Renal cortex interstitium (tissue), 11 donors: ENCODE measurements at regions not wholly inside any gene's neighbourhood (a gene's known extent, or its start where the extent isn't known, plus 50 kb on each side); places are given as distances from the start of the nearest gene placed in this dataset.

Experiments used
- DNase-seq, 11 donors: peaks; one replicate each; pipeline ENCODE4 v3.0.0-alpha.2; 2013; ENCODE audit warnings: low read depth in 9 of 11, low spot score in 4 of 11; ENCODE audit errors: extremely low read depth in 1 of 11

DNA sequence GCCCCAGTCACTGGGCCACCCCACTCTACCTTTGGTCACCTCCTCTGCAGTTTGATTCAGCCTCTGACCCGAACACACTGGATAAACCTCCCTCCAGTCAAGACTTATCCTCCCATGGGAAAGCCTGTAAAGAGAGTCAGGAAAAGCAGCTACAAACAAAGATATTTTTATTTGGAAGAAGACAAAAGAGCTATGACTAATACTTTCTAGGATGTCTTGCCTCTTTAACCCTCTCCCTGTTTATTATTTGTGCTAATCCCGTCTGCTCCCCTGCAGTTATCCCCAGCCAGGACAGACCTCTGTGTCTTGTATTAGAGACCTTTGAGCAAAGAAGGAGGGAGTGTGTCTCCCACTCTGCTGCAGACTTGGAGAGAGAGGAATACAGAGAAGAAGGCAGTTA, 178.3 kb downstream of the EFNB2 start:
- DNase-seq = no peak

DNA sequence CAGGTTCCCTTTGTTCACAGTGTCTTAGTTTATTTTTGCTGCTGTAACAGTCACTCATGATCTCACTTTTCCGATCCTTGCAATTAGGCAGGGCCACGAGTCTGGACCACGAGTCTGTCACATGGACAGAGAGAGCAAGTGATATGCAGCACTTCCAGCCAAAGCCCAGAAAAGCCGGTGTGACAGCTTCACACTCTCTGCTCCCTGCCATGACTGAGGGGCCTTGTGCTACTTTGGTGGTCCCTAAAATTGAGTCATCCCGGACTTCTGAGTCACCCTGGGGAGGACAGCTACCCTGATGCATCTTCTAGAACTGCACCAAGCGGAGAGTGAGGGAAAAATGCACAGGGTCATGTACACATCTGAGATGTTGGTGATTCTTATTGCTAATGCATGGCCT, 179.6 kb downstream of the EFNB2 start:
- DNase-seq = no peak

GRCh38 chr13:106354961-106355360, 180.5 kb downstream of the EFNB2 start:
- DNase-seq = no peak

GRCh38 chr13:106352850-106353249, 182.6 kb downstream of the EFNB2 start:
- no peak for DNase-seq

GRCh38 chr13:106351251-106351650, 184.2 kb downstream of the EFNB2 start:
- no peak for DNase-seq

DNA sequence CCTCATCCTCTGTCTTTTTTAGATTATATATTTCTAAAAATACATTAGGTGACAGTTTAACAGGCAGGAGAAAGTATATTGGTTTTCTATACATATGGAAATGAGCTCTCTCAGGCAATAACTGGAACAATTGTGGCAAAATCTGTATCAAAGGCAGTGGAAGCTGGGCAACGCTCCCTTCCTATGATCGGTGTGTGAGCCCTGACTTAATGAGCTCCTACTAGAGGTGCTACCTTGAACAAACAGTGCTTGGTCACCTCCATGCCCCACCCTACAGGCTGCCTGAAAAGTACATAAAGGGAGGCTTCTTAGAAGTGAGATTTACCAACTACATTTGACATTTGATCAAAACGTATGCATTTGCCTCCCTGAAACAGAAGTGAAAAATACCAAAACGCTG, 185.3 kb downstream of the EFNB2 start:
- DNase-seq = no peak

DNA sequence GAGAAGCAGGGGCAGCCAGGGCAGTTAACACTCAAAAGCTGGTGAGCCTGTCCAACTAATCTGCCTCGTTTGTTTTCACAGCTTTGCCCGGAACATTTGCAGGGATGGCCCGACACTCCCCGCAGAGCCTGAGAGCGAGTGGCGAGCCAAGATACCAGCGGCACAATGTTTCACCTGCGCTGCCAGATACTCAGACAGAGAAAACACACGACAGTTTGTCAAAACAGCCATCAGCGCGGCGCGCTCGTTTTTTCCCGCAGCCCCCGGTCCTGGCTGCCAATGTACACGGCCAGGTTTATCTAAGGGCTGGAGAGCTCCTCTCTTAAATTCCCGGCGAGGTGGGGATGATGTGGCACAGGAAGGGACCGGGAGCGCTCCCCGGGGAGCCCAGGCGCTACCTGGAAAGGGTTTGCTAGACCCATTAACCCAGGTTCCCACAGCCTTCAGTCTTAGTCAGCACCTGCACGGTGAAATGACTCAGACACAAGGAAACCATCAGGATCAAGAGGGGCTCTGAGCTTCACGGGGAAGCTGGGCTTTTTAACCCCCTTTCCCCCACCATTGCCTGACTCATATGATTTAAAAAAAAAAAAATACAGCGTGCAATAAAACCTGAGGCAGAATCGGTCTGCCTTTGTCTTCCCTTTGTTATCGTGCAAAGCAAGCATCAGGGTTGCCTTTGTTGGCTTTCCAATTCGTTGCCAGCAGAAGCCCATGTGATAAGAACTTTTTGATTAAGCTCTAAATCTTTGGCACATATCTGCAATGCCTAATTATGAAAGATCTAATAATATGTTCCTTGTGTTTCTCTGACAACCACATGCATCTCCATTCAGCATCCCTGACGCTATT, 186.2 kb downstream of the EFNB2 start:
- no peak for DNase-seq

DNA sequence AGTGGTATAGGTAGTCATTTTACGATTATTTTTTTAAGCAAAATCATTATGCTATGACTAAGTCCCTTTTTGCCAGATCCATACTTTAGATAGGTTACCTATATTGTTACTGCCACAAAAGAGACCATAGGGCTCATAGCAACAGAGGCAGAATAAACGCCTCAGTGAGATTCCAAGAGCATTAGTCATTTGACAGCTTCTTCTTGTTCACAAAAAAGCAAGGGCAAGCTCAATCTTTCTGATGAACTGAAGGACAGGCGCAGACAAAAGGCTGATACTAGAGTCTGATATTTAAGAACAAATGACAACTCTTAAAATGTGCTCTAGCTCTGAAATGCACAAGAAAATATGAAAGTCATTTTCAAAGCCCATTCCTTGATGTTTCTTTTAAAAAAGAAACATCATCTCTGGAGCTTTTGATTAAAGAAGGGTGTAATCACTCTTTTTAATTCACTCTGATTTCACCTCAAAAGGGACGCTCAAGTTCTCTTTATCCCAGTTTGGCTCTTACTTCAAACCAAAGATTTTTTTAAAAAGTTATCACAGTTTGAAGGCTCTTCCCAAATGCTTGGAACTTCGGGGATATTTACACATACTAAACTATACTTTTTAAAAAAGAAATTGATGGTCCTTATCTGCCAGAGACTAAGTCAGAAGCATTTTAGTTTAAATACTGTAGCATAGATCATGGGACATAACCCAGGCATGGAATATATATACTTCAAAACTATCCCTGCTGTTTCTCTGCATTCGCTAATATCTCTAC, 187.2 kb downstream of the EFNB2 start:
- no peak for DNase-seq

DNA sequence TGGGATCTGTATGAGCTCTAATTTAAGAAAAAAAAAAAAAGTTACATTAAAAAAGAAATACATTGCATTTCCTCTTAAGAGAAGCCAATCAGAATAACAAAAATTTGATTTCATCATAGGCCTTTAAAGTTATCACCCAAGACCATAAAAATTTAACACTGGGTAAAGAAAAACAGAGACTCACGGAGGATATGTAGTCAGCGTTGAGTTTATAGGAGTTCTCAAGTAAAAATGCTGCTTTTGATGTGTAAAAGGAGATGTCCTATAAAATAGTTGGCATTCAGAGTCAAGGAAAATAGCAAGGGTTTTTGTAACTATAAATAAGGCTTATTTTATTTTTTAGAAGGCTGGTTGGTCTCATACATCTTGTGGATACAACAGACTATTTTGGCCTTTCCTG, 191.1 kb downstream of the EFNB2 start:
- DNase-seq = no peak

DNA sequence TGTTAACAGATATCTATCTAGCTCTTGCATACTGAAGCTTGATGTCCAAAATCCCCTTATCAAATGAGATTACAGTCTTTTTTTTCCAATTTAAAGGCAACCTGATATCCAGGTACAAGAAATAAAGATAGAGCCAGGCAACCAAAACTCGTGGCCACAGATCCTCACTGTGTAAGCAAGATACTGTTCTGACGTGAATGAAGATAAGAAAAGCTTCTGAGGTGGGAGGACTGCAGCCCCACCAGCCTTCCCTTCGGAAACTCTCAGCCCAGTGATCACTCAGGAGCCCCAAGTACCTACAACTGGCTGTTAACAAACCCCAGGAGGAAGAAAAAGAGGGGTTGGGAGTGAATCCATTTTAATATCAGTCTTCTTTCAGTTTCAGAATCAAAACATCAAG, 191.6 kb downstream of the EFNB2 start:
- no peak for DNase-seq

DNA sequence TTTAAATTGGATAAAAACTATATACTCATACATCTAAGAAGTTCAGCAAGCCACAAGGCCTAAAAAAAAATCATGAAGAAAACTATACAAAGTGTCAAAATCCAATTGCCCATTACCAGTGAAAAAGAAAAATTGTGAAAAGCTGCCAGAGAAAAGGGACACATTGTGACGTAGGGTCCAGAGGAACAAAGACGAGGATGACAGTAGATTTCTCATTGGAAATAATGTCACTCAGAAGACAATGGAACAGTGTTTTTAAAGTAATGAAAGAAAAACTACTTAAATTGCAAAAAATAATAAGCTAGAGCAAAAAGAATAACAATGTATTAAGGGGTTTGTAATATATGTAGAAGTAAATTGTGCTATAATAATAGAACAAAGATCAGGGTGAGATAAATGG, 195.2 kb downstream of the EFNB2 start:
- DNase-seq = no peak

DNA sequence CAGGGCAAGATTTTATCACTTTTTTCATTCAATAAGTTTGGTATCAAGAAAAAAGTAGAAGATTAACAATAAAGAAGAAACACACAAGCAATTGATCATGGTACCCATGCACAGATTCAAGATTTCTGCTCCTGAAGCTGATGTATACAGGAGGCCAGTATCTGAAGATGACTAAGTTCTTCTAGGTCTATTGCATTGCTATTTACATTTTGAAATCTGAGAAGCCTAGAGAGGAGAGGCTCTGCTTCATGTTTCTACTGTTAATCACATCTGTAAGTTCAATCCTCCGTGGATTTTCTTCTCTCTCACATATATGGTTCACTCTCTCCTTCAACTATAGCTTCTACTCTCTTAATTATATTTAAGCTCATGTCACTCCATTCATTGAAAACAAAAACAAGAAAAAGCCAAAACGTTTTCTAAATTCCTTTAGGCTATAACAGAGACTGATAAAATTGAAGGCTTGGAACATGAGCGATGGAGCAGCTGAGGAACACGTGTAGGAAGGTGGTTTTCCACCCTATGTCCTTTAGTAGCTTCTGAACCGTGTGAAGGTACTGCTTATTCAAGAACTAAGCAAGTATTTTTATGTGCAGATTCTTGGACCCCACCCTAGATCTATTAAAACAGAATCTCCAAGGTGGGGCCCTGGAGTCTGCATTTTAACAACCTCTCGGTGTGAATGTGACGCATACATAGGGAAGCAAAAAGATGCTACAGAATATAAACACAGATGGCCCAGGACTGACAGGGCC, 198.2 kb downstream of the EFNB2 start:
- DNase-seq = no peak

GRCh38 chr13:106336668-106337067, 198.8 kb downstream of the EFNB2 start:
- DNase-seq = no peak

DNA sequence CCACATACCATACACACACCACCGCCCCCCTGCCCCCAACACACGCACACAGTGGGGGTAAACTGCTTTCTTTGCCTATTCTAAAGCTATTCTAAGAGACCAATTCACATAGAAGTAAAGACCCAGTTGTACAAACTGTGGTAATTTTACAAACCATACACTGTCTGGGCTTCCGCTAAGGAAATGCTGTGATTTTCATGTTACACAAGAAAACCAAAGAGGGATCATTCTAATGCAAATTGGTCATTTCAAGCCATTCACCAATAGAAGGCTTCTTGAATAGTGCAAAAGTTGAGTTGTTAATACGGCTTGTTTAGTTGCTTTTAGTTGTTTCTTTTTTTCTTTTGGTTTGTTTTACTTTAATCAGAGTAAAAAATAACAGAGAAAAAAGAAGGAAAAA, 202.8 kb downstream of the EFNB2 start:
- no peak for DNase-seq

DNA sequence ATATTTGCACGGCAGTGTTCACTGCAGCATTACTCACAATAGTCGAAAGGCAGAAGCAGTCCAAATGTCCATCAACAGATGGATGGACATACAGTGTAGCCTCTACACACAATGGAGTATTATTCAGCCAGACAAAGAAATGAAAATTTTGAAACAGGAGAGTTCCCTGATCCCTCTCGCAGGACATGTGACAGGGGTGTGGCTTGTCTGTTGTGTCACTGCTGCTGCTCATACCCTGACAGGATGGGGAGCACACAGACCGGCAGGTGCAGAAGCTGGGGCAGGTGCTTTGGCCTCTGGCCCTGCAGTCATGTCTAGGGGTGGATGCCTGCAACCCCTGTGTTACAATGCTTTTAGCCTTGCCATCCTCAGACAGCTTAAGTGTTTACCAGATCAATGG, 204.3 kb downstream of the EFNB2 start:
- no peak for DNase-seq

DNA sequence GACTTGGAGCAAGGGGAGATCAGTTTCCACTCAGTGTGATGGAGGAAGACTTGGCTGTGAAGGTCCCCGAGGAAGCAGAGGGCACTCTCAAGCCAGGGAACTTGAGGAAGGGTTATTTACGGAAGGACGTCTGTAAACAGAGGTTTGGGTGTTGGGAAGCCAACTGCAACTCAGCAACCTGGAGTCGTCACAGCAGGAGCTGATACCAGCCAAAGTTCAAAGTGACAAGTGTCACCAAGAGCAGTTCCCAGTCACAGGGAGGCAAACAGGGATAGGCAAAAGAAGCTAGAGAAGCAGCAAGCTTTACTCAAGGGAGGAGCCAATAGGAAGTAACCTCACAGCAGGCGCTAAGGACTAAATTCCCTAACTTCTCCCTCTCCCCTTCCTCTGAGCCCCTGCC, 205.5 kb downstream of the EFNB2 start:
- DNase-seq = no peak

- DNase-seq = no peak
Measured at GRCh38 chr13:106326751-106327150, 208.7 kb downstream of the EFNB2 start.

GRCh38 chr13:106324444-106324843, 211.0 kb downstream of the EFNB2 start:
- no peak for DNase-seq

DNA sequence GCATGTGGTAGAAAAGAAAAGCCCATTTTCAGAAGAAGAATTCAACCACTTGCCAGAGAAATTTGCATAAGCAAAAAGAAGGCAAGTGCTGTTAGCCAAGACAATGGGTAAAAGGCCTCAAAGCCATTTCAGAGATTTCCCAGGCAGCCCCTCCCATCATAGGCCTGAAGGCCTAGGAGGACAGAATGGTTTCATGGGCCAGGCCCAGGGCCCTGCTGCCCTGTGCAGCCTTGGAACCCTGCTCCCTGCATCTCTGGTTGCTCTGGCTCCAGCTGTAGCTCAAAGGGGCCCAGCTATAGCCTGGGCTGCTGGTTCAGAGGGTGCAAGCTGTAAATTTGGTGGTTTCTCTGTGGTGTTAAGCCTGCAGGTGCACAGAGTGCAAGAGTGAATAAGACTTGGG, 212.8 kb downstream of the EFNB2 start:
- no peak for DNase-seq

DNA sequence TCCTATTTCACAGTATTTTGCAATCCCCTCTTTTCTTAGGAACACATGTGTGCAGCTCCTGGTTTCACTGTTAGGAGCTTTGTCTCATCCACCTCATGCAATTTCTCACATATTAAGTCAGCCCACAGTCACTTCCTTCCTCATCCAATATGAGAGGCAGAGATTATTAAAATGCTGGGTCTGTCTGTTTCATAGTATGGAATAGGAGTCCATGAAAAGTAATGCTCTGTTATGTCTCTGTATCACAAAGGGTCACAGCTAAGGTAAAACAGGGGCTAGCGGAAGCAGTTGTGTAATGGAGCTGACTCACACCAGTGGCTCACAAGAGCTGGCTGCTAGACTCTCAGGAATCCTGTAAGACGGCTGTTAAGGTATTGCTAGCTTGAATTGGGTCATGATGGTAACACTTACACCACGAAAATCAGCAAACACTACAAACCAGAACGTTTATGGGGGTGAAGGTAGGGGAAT, 216.5 kb downstream of the EFNB2 start:
- DNase-seq = no peak
